ENCODE measurements at regions not wholly inside any gene's neighbourhood (a gene's known extent, or its start where the extent isn't known, plus 50 kb on each side); places are given as distances from the start of the nearest gene placed in this dataset.

DNA sequence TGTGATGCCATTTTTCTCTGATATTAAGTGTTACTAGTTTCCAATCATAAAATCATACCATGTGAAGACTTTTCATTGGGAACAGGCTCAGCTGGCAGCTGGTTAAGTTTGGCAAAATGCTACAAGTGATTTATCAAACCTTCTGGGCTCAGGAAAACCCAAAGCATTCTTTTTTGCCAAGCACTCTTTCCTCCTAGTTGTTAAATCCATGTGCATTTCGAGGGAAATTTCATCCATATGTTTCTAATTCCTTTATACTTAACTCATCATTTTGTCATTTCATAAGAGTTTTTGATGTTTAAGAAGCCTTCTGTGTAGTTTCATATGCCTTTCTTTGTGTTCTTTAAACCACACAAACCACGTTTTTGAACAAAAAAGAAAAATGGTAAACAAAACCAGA is 217.6 kb upstream of the PDE10A start:
- Histone ChIP-seq H3K56ac (ENCODE audit: extremely low read depth, insufficient read depth, low read length) (no peak overlapping the region), H3K27me3 (ENCODE audit: control insufficient read depth, insufficient read depth, low read length) (no peaks in the 10 kb centered on the region; the same call in 1 of the 2 replicates), H2BK15ac (ENCODE audit: low read depth, low read length) (no peak overlapping the region), H3K27ac (ENCODE audit: insufficient read depth, low read length) (no peak overlapping the region), H2AK9ac (replicated peaks; ENCODE audit: low read depth, low read length, poor library complexity) (no peak overlapping the region), H3K4me3 (ENCODE audit: insufficient read depth, low read depth, low read length) (no peak overlapping the region), H2BK120ac (ENCODE audit: low read depth, low read length) (no peak overlapping the region), H3K14ac (replicated peaks; ENCODE audit: low read depth, low read length) (no peak overlapping the region), H3K4ac (ENCODE audit: low read depth, low read length) (no peak overlapping the region), H4K91ac (ENCODE audit: insufficient read depth, low read depth, low read length) (no peak overlapping the region), H3K79me1 (ENCODE audit: low read depth in 1 of 2, low read length in 2 of 2) (peaks cover 0 to 6% of the 10 kb centered on the region in 2 experiments; a peak in 1 of 4 replicates), H3K4me1 (ENCODE audit: control insufficient read depth, insufficient read depth, low read length) (peaks cover 12% of the 10 kb centered on the region), H3K9me1 (ENCODE audit: insufficient read depth, low read length) (no peaks in the 10 kb centered on the region), H3K36me3 (ENCODE audit: control insufficient read depth, insufficient read depth, low read length) (no peaks in the 10 kb centered on the region), H3K9me3 (ENCODE audit: control insufficient read depth, insufficient read depth, low read length) (0 out of 2 replicates have a peak, but pooled peaks cover 2% of the 10 kb centered on the region), H3K23ac (ENCODE audit: low read depth, low read length) (no peak overlapping the region), H2BK20ac (ENCODE audit: low read depth, low read length) (no peak overlapping the region), H4K8ac (ENCODE audit: low read depth in 2 of 2, low read length in 2 of 2) (no peak overlapping the region), H2AFZ (replicated peaks; ENCODE audit: low read length, poor library complexity) (no peak overlapping the region), H4K20me1 (ENCODE audit: insufficient read depth, low read length) (no peaks in the 10 kb centered on the region; the same call in 1 of the 2 replicates), H3K18ac (ENCODE audit: low read depth, low read length) (0 out of 2 replicates have a peak overlapping the region, but pooled peaks have one; percentile 24), H3K4me2 (ENCODE audit: low read depth, low read length) (no peak overlapping the region), H3K9ac (ENCODE audit: low read depth, low read length) (no peak overlapping the region), H2AK5ac (ENCODE audit: low read depth, low read length) (no peak overlapping the region), H4K5ac (ENCODE audit: low read depth, low read length) (no peak overlapping the region), H2BK5ac (ENCODE audit: low read depth, low read length, poor library complexity, severe bottlenecking) (no peak overlapping the region)
- ATAC-seq (ENCODE audit: low read depth) (peak; percentile 8; the same call in 1 of the 2 replicates), DNase-seq (peak; percentile 71)
- no TSS peak for BruUV-seq (replicated peaks)
- ChIA-PET CTCF (interaction anchor here (0.6 kb wide), 1 partner anchor 299 kb away, joined by 3 read pairs; no protein-coding TSS in a partner anchor), POLR2A (ENCODE audit: unreplicated experiment) (no interaction called here)
- intact Hi-C loops (cut with micrococcal nuclease) (no loop called here), dilution Hi-C loops (cut with HindIII; ENCODE audit: low sequenced_read_pairs, unreplicated experiment) (loop anchor here (25.0 kb wide), 1 partner anchor 207 kb away; no protein-coding TSS in a partner anchor), in situ Hi-C loops (cut with MboI; ENCODE audit: low sequenced_read_pairs) (no loop called here)
- WGBS, 2 experiments (ENCODE audit: extremely low coverage in 2 of 2, insufficient read length in 1 of 2), result no CpG with 5 or more reads among the region's 2 CpGs
- TF ChIP-seq RFX5 (IDR thresholded peaks at IDR 0.05; ENCODE audit: low read depth, low read length), result no peak
- no peak for TF ChIP-seq SMC3 (IDR thresholded peaks at IDR 0.05; ENCODE audit: low read depth, low read length)
- no peak for TF ChIP-seq CTCF (conservative IDR thresholded peaks at IDR 0.05; ENCODE audit: low read depth, low read length)
- no peak for TF ChIP-seq MXI1 (IDR thresholded peaks at IDR 0.05; ENCODE audit: borderline replicate concordance, low read depth, low read length)
- TF ChIP-seq BHLHE40 (IDR thresholded peaks at IDR 0.05; ENCODE audit: low read depth, low read length), result no peak
- no peak for TF ChIP-seq ELK1 (IDR thresholded peaks at IDR 0.05; ENCODE audit: borderline replicate concordance, low read depth, low read length)
- no peak for TF ChIP-seq CEBPB (IDR thresholded peaks at IDR 0.05; ENCODE audit: low read depth, low read length)
- TF ChIP-seq FOS (IDR thresholded peaks at IDR 0.05; ENCODE audit: low read depth, low read length), result no peak
